H9 (cell line): ENCODE measurements at regions not wholly inside any gene's neighbourhood (a gene's known extent, or its start where the extent isn't known, plus 50 kb on each side); places are given as distances from the start of the nearest gene placed in this dataset.

Source experiments
- DNase-seq: peaks from one replicate; pipeline ENCODE4 v3.0.0-alpha.2; 2017
- H2AFZ ChIP-seq: one replicate; pipeline ENCODE4 v1.6.1; 2013; ENCODE audit warnings: mild to moderate bottlenecking, low read length, control low read depth, moderate library complexity
- H2AK5ac ChIP-seq: 2 replicates; pipeline ENCODE4 v1.6.1; 2013; ENCODE audit warnings: low read length, control low read depth, mixed read lengths; ENCODE audit not compliant: insufficient read length
- H2BK120ac ChIP-seq: one replicate; pipeline ENCODE4 v1.6.1; 2013; ENCODE audit warnings: low read depth, mild to moderate bottlenecking, low read length, control low read depth, inconsistent platforms; ENCODE audit not compliant: poor library complexity, severe bottlenecking
- H2BK12ac ChIP-seq: 2 replicates; pipeline ENCODE4 v1.6.1; 2013; ENCODE audit warnings: low read length, control low read depth, mixed read lengths, low read depth; ENCODE audit not compliant: insufficient read length
- H2BK15ac ChIP-seq: 2 replicates; pipeline ENCODE4 v1.6.1; 2013; ENCODE audit warnings: low read depth, low read length, control low read depth
- H2BK20ac ChIP-seq: one replicate; pipeline ENCODE4 v1.6.1; 2013; ENCODE audit warnings: low read depth, mild to moderate bottlenecking, low read length, control low read depth, inconsistent platforms; ENCODE audit not compliant: poor library complexity, severe bottlenecking
- H2BK5ac ChIP-seq: 2 replicates; pipeline ENCODE4 v1.6.1; 2013; ENCODE audit warnings: low read length, control low read depth, mixed read lengths; ENCODE audit not compliant: insufficient read length
- H3K14ac ChIP-seq: 2 replicates; pipeline ENCODE4 v1.6.1; 2013; ENCODE audit warnings: low read length, control low read depth; ENCODE audit not compliant: insufficient read depth
- H3K18ac ChIP-seq: 2 replicates; pipeline ENCODE4 v1.6.1; 2013; ENCODE audit warnings: low read depth, mild to moderate bottlenecking, mixed read lengths, low read length, control low read depth; ENCODE audit not compliant: insufficient read length
- H3K23ac ChIP-seq: 2 replicates; pipeline ENCODE4 v1.6.1; 2013; ENCODE audit warnings: low read length, control low read depth, mixed read lengths, low read depth; ENCODE audit not compliant: insufficient read length
- H3K23me2 ChIP-seq: 2 replicates; pipeline ENCODE4 v1.6.1; 2013; ENCODE audit warnings: low read depth, mild to moderate bottlenecking, mixed read lengths, low read length, control low read depth; ENCODE audit not compliant: insufficient read length, poor library complexity, severe bottlenecking
- H3K27ac ChIP-seq: 2 replicates; pipeline ENCODE4 v1.5.1; 2013; ENCODE audit warnings: low read length, control low read depth, mixed read lengths, low read depth; ENCODE audit not compliant: insufficient read length
- H3K27me3 ChIP-seq: 2 replicates; pipeline ENCODE4 v1.6.1; 2013; ENCODE audit warnings: low read length, control low read depth, inconsistent platforms; ENCODE audit not compliant: insufficient read depth
- H3K4ac ChIP-seq: 2 replicates; pipeline ENCODE4 v1.6.1; 2013; ENCODE audit warnings: low read depth, mild to moderate bottlenecking, control low read depth, inconsistent platforms, low read length, moderate library complexity
- H3K4me1 ChIP-seq: 2 replicates; pipeline ENCODE4 v1.6.1; 2013; ENCODE audit warnings: low read length, control low read depth, inconsistent platforms; ENCODE audit not compliant: insufficient read depth
- H3K4me2 ChIP-seq: 2 replicates; pipeline ENCODE4 v1.6.1; 2013; ENCODE audit warnings: low read length, control low read depth, mixed read lengths; ENCODE audit not compliant: insufficient read length, insufficient read depth
- H3K56ac ChIP-seq: 2 replicates; pipeline ENCODE4 v1.6.1; 2013; ENCODE audit warnings: low read depth, mild to moderate bottlenecking, mixed read lengths, low read length, control low read depth; ENCODE audit not compliant: insufficient read length
- H3K79me1 ChIP-seq: 2 replicates; pipeline ENCODE4 v1.6.1; 2013; ENCODE audit warnings: low read depth, mild to moderate bottlenecking, moderate library complexity, low read length, control low read depth, inconsistent platforms; ENCODE audit not compliant: insufficient read depth, poor library complexity, severe bottlenecking
- H3K79me2 ChIP-seq: 2 replicates; pipeline ENCODE4 v1.6.1; 2013; ENCODE audit warnings: low read length, control low read depth, inconsistent platforms; ENCODE audit not compliant: insufficient read depth
- H3K9ac ChIP-seq: 2 replicates; pipeline ENCODE4 v1.6.1; 2013; ENCODE audit warnings: low read length, control low read depth, mixed read lengths; ENCODE audit not compliant: insufficient read length; ENCODE audit errors: extremely low read depth
- H3K9me3 ChIP-seq: one replicate; pipeline ENCODE4 v1.6.1; 2013; ENCODE audit warnings: low read depth, low read length, inconsistent platforms; ENCODE audit not compliant: control insufficient read depth
- H3T11ph ChIP-seq: one replicate; pipeline ENCODE4 v1.6.1; 2013; ENCODE audit warnings: mild to moderate bottlenecking, low read length, control low read depth, inconsistent platforms
- H4K20me1 ChIP-seq: one replicate; pipeline ENCODE4 v1.6.1; 2013; ENCODE audit not compliant: control insufficient read depth, insufficient read length, insufficient read depth
- H4K5ac ChIP-seq: 2 replicates; pipeline ENCODE4 v1.6.1; 2013; ENCODE audit warnings: low read depth, mild to moderate bottlenecking, mixed read lengths, low read length, control low read depth; ENCODE audit not compliant: insufficient read length
- H4K8ac ChIP-seq: replicated peaks from 2 replicates; pipeline ENCODE4 v1.6.1; 2013; ENCODE audit warnings: low read length, control low read depth, mixed read lengths, low read depth; ENCODE audit not compliant: insufficient read length
- H4K91ac ChIP-seq: 2 replicates; pipeline ENCODE4 v1.6.1; 2013; ENCODE audit warnings: low read depth, mild to moderate bottlenecking, moderate library complexity, mixed read lengths, low read length, control low read depth; ENCODE audit not compliant: insufficient read length
- H3K27ac Mint-ChIP-seq, 3 experiments: 2 replicates in 2 of 3; 3 replicates in 1 of 3; pipeline ENCODE4 v1.8.0; 2020 to 2021; ENCODE audit warnings: mixed read lengths in 3 of 3, mild to moderate bottlenecking in 1 of 3, moderate library complexity in 1 of 3
- H3K27me3 Mint-ChIP-seq: 2 replicates; pipeline ENCODE4 v1.8.0; 2021; ENCODE audit warnings: low read depth, mild to moderate bottlenecking, moderate library complexity, mixed read lengths
- H3K36me3 Mint-ChIP-seq, 3 experiments: 2 replicates in 2 of 3; 3 replicates in 1 of 3; pipeline ENCODE4 v1.8.0; 2020 to 2021; ENCODE audit warnings: low read depth in 3 of 3, mixed read lengths in 3 of 3; ENCODE audit not compliant: insufficient read depth in 1 of 3
- H3K4me1 Mint-ChIP-seq, 2 experiments: 2 replicates each; pipeline ENCODE4 v1.8.0; 2020; ENCODE audit warnings: mixed read lengths in 2 of 2
- H3K4me3 Mint-ChIP-seq, 2 experiments: 2 replicates in 1 of 2; 3 replicates in 1 of 2; pipeline ENCODE4 v1.8.0; 2020 to 2021; ENCODE audit warnings: mild to moderate bottlenecking in 2 of 2, mixed read lengths in 2 of 2, moderate library complexity in 1 of 2
- H3K9me3 Mint-ChIP-seq, 2 experiments: 2 replicates in 1 of 2; 3 replicates in 1 of 2; pipeline ENCODE4 v1.8.0; 2020; ENCODE audit warnings: mild to moderate bottlenecking in 2 of 2, mixed read lengths in 2 of 2, moderate library complexity in 1 of 2
- WGBS: extraction: QIAGEN DNeasy Blood & Tissue Kit; methylation state at CpG from one replicate; pipeline ENCODE4 v1.1.7; 2013; ENCODE audit warnings: missing lambda C conversion rate, low lambda C conversion rate, mixed read lengths; ENCODE audit not compliant: insufficient read length; ENCODE audit errors: extremely low coverage; 5-methylcytosine and 5-hydroxymethylcytosine counted together
- TF ChIP-seq, protein P1 (sequence below): fragments of 200-600 bp; sonication (generic); conservative IDR thresholded peaks from 3 replicates; pipeline ENCODE4 v1.8.0; 2021; ENCODE audit warnings: antibody characterized with exemption, mild to moderate bottlenecking

DNA sequence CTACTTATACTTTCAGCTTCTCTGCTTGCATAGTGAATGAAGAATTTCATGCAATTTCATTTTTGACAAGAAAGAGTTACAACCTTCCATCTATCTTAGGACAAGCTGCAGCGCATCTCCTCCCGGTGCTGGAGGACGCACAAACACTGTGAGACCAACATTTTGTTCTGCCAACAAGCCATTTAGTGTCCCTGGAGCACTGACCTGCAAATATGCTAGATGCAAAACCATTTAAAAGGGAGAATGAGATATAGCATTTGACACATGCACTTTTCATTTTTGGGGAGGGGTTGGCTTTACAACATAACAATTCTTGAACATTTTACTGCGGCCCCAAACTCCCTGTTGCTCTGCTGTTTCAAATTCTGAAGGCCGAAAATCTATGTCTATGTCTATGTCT, 127.2 kb upstream of the SLC30A5 start:
- Mint-ChIP-seq H3K4me1 (peaks cover 3 to 4% of the 10 kb centered on the region in 2 experiments), H3K36me3 (no peaks in the 10 kb centered on the region), H3K9me3 (no peaks in the 10 kb centered on the region), H3K27ac (no peak overlapping the region), H3K4me3 (no peak overlapping the region), H3K27me3 (no peaks in the 10 kb centered on the region; the same call in 1 of the 2 replicates)
- no CpG with 5 or more reads among the region's 5 CpGs for WGBS
- Histone ChIP-seq H3K27me3 (no peaks in the 10 kb centered on the region; the same call in 1 of the 2 replicates), H3K56ac (no peak overlapping the region), H2BK20ac (no peak overlapping the region), H4K91ac (no peak overlapping the region), H3K18ac (no peak overlapping the region), H3K79me2 (no peaks in the 10 kb centered on the region), H2BK12ac (no peak overlapping the region), H2BK5ac (no peak overlapping the region), H3K23ac (no peak overlapping the region), H2BK15ac (no peak overlapping the region), H4K20me1 (no peaks in the 10 kb centered on the region), H3K23me2 (no peaks in the 10 kb centered on the region), H3K4ac (no peak overlapping the region), H2BK120ac (no peak overlapping the region), H3K4me1 (no peaks in the 10 kb centered on the region), H3K9ac (no peak overlapping the region), H4K5ac (no peak overlapping the region), H3T11ph (no peak overlapping the region), H3K4me2 (no peak overlapping the region), H4K8ac (no peak overlapping the region), H3K79me1 (no peaks in the 10 kb centered on the region), H3K27ac (no peak overlapping the region), H2AFZ (no peak overlapping the region), H3K9me3 (no peaks in the 10 kb centered on the region), H3K14ac (no peak overlapping the region), H2AK5ac (no peak overlapping the region)
- TF ChIP-seq, protein P1, sequence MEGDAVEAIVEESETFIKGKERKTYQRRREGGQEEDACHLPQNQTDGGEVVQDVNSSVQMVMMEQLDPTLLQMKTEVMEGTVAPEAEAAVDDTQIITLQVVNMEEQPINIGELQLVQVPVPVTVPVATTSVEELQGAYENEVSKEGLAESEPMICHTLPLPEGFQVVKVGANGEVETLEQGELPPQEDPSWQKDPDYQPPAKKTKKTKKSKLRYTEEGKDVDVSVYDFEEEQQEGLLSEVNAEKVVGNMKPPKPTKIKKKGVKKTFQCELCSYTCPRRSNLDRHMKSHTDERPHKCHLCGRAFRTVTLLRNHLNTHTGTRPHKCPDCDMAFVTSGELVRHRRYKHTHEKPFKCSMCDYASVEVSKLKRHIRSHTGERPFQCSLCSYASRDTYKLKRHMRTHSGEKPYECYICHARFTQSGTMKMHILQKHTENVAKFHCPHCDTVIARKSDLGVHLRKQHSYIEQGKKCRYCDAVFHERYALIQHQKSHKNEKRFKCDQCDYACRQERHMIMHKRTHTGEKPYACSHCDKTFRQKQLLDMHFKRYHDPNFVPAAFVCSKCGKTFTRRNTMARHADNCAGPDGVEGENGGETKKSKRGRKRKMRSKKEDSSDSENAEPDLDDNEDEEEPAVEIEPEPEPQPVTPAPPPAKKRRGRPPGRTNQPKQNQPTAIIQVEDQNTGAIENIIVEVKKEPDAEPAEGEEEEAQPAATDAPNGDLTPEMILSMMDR = no peak
- no peak for DNase-seq
